Gastrocnemius medialis (tissue), 4 donors: ENCODE measurements at regions not wholly inside any gene's neighbourhood (a gene's known extent, or its start where the extent isn't known, plus 50 kb on each side); places are given as distances from the start of the nearest gene placed in this dataset.

Experiments
- ATAC-seq, 2 donors: fragments of 150-250 bp; one replicate each; pipeline ENCODE4 v1.9.1; 2016
- DNase-seq, 2 donors: peaks; one replicate each; pipeline ENCODE4 v3.0.0-alpha.2; 2019
- H3K27ac ChIP-seq, 4 donors: fragments of 200-600 bp; sonication (generic); 1 replicate in 1 of 4; 2 replicates in 3 of 4; pipeline ENCODE4 v1.5.1; 2016 to 2018; ENCODE audit warnings: mild to moderate bottlenecking in 2 of 4, moderate library complexity in 1 of 4
- H3K27me3 ChIP-seq, 3 donors: fragments of 200-600 bp; sonication (generic) in 2 of 3; 1 replicate in 1 of 3; 2 replicates in 2 of 3; pipeline versions ENCODE4 v1.5.1 to v1.6.0; 2016 to 2019; ENCODE audit warnings: mild to moderate bottlenecking in 1 of 3, moderate library complexity in 1 of 3
- H3K36me3 ChIP-seq, 2 donors: fragments of 200-600 bp; sonication (generic) in 1 of 2; one replicate each; pipeline ENCODE4 v1.5.1; 2017 to 2018
- H3K4me1 ChIP-seq, 2 donors: fragments of 200-600 bp; sonication (generic) in 1 of 2; one replicate each; pipeline ENCODE4 v1.5.1; 2016 to 2017; ENCODE audit warnings: mild to moderate bottlenecking in 2 of 2
- H3K4me3 ChIP-seq, 4 donors: fragments of 200-600 bp; sonication (generic) in 3 of 4; 1 replicate in 1 of 4; 2 replicates in 3 of 4; pipeline ENCODE4 v1.5.1; 2016 to 2019; ENCODE audit warnings: mild to moderate bottlenecking in 2 of 4
- H3K9me3 ChIP-seq, 3 donors: fragments of 200-600 bp; sonication (generic) in 2 of 3; 1 replicate in 1 of 3; 2 replicates in 2 of 3; pipeline ENCODE4 v1.5.1; 2016 to 2019
- POLR2A ChIP-seq, 2 donors: fragments of 450-650 bp; IDR thresholded peaks; one replicate each; pipeline ENCODE4 v1.6.1; 2017; ENCODE audit warnings: antibody characterized with exemption in 2 of 2, mild to moderate bottlenecking in 2 of 2, moderate library complexity in 2 of 2
- in situ Hi-C, 4 donors: fragments of 200-750 bp; cut with MboI; loops; one replicate each; pipeline versions ENCODE4 v1.15.0 to v1.8.0; 2017; ENCODE audit warnings: low sequenced_read_pairs in 4 of 4
- intact Hi-C: fragments of 100-400 bp; cut with DNase I; formaldehyde crosslinking; loops from one replicate; pipeline ENCODE4 v1.15.1; 2023; ENCODE audit warnings: low total_unique reads
- TF ChIP-seq, protein P1 (sequence below), 5 experiments: fragments of 450-650 bp in 3 of 5; fragments of 200-600 bp in 2 of 5; sonication (generic) in 2 of 5; IDR thresholded peaks in 4 of 5; conservative IDR thresholded peaks in 1 of 5; 1 replicate in 4 of 5; 2 replicates in 1 of 5; pipeline ENCODE4 v1.5.1; 2016 to 2019; ENCODE audit warnings: antibody characterized with exemption in 5 of 5, mild to moderate bottlenecking in 3 of 5, moderate library complexity in 3 of 5

DNA sequence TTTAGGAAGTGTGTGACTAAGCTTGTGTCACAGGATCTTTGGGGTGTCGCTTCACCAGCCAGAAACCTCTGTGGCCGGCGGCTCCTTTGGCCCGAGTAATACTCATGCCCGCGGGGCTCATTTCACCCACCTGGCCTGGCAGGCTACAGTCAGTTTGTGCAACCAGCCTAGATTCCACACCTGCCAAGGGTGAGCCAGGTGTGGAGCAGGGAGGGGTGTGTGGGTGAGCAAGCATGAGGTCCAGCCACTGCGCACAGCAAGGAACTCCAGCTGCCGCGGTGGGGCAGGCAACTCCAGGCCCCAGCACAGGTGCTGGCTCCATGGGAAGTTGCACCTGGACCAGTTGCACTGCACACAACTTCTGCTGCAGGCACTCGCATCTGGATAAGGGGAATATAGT is 462.3 kb upstream of the LRFN5 start:
- H3K9me3 ChIP-seq, result no peaks in the 10 kb centered on the region
- ATAC-seq, result no peak
- intact Hi-C loops, result no loop called here
- H3K27ac ChIP-seq, result no peak overlapping the region
- no peak for TF ChIP-seq POLR2A (IDR thresholded peaks at IDR 0.05)
- TF ChIP-seq, protein P1, sequence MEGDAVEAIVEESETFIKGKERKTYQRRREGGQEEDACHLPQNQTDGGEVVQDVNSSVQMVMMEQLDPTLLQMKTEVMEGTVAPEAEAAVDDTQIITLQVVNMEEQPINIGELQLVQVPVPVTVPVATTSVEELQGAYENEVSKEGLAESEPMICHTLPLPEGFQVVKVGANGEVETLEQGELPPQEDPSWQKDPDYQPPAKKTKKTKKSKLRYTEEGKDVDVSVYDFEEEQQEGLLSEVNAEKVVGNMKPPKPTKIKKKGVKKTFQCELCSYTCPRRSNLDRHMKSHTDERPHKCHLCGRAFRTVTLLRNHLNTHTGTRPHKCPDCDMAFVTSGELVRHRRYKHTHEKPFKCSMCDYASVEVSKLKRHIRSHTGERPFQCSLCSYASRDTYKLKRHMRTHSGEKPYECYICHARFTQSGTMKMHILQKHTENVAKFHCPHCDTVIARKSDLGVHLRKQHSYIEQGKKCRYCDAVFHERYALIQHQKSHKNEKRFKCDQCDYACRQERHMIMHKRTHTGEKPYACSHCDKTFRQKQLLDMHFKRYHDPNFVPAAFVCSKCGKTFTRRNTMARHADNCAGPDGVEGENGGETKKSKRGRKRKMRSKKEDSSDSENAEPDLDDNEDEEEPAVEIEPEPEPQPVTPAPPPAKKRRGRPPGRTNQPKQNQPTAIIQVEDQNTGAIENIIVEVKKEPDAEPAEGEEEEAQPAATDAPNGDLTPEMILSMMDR (IDR thresholded peaks at IDR 0.05 in 4 of 5, conservative IDR thresholded peaks at IDR 0.05 in 1 of 5), result no peak
- H3K4me1 ChIP-seq, result no peaks in the 10 kb centered on the region
- no peaks in the 10 kb centered on the region for H3K36me3 ChIP-seq
- no peaks in the 10 kb centered on the region for H3K27me3 ChIP-seq
- DNase-seq, result no peak
- H3K4me3 ChIP-seq, result no peak overlapping the region
- in situ Hi-C loops, result no loop called here

DNA sequence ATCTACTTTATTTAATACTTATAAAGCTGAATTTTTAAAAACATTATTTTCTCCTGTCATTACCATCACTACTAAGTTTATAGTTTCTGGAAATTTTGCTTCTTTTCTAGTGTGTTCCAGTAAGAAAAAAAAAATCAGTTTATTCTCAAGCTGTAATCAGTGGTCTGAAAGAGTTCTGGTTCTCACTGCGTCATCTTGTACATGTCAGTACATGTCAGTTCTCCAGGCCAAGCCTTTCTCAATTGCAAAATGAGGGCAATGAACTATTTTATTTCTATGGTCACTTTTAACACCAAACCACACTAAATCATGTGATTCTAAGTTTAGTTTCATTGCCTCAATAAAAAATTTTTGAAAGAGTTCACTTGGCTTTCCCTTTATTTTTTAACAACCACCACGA is 468.9 kb upstream of the LRFN5 start:
- DNase-seq (no peak), ATAC-seq (no peak)
- no peak overlapping the region for H3K4me3 ChIP-seq
- no peaks in the 10 kb centered on the region for H3K4me1 ChIP-seq
- no peak overlapping the region for H3K27ac ChIP-seq
- H3K27me3 ChIP-seq, result no peaks in the 10 kb centered on the region
- in situ Hi-C loops (loop anchor here in 1 of 4 donors (5.0 kb wide), 1 partner anchor 65 kb away; no protein-coding TSS in a partner anchor), intact Hi-C loops (no loop called here)
- H3K36me3 ChIP-seq, result no peaks in the 10 kb centered on the region
- TF ChIP-seq POLR2A (IDR thresholded peaks at IDR 0.05), result no peak
- TF ChIP-seq, protein P1 (IDR thresholded peaks at IDR 0.05 in 4 of 5, conservative IDR thresholded peaks at IDR 0.05 in 1 of 5), result no peak
- H3K9me3 ChIP-seq, result no peaks in the 10 kb centered on the region

DNA sequence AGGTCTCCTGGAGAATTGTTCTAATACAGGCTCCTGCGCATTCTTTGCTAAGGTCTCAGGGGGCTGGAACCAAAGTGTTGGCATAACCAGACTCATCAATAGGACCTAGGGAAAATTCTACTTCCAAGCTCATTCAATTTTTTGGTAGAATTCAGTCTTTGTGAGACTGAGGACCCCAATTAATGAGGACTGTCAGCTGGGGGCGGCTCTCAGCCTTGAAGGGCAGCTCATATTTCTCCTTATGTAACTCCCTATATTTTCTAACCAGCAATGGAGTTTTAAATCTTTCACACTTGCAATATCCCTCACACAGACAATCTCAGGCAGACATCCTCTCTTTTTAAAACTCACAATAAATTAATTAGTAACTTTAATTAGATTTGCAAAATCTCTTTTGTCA is 476.4 kb upstream of the LRFN5 start:
- intact Hi-C loops, result no loop called here
- no peak for ATAC-seq
- in situ Hi-C loops, result no loop called here
- DNase-seq, result no peak
- H3K36me3 ChIP-seq, result no peaks in the 10 kb centered on the region
- no peak overlapping the region for H3K4me3 ChIP-seq
- no peak overlapping the region for H3K27ac ChIP-seq
- H3K27me3 ChIP-seq, result no peaks in the 10 kb centered on the region
- H3K9me3 ChIP-seq, result no peaks in the 10 kb centered on the region
- H3K4me1 ChIP-seq, result no peaks in the 10 kb centered on the region
- TF ChIP-seq POLR2A (IDR thresholded peaks at IDR 0.05), result no peak
- TF ChIP-seq, protein P1 (IDR thresholded peaks at IDR 0.05 in 4 of 5, conservative IDR thresholded peaks at IDR 0.05 in 1 of 5), result no peak

DNA sequence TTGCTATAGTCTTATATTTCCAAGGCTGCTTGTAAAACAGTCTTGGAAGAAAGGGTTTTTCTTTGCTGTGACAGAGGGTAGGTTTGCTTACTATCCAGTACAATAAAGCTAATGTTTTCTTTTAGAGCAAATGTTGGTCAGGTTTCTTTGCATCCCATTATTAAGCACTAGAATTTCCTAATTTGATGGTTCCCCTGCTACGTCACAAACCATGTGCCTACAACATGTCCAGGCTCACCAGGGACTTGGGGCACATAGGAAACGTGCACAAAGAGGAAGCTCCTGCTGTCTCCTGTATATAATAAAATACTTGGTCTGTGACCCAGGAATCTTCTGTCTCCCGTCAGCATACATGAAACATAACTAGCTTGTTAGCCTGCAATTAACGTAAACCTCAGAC is 486.3 kb upstream of the LRFN5 start:
- in situ Hi-C loops, result no loop called here
- TF ChIP-seq POLR2A (IDR thresholded peaks at IDR 0.05), result no peak
- TF ChIP-seq, protein P1 (IDR thresholded peaks at IDR 0.05 in 4 of 5, conservative IDR thresholded peaks at IDR 0.05 in 1 of 5), result no peak
- no peaks in the 10 kb centered on the region for H3K36me3 ChIP-seq

DNA sequence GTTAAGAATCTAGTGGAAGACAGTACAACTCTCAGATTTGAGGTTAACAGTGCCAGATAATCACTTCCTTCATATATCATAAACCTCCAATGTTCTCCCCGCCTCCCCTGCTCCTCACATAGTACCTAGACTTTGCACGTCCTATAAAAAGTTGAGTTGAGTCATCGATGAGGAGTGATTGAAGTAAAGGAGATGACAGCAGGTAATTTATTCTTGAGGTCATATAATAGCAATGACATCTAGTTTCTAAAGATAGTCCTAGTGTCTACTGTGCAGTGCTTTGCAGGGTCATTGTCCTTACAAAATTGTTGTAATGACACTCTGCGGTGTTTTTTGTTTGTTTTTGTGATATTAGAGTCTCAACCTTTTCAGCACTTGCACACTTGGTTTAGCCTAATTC is 510.5 kb upstream of the LRFN5 start:
- ATAC-seq, result no peak
- intact Hi-C loops, result no loop called here
- Histone ChIP-seq H3K4me3 (no peak overlapping the region), H3K36me3 (no peaks in the 10 kb centered on the region), H3K4me1 (no peaks in the 10 kb centered on the region), H3K27ac (no peak overlapping the region), H3K9me3 (no peaks in the 10 kb centered on the region), H3K27me3 (no peaks in the 10 kb centered on the region)
- DNase-seq, result no peak
- in situ Hi-C loops, result no loop called here
- TF ChIP-seq, protein P1 (IDR thresholded peaks at IDR 0.05 in 4 of 5, conservative IDR thresholded peaks at IDR 0.05 in 1 of 5), result no peak

More for the DNA sequence above, 486.3 kb upstream of the LRFN5 start:
- no peak overlapping the region for H3K4me3 ChIP-seq
- no peaks in the 10 kb centered on the region for H3K9me3 ChIP-seq
- no peak for ATAC-seq
- DNase-seq, result no peak
- intact Hi-C loops, result no loop called here
- H3K27me3 ChIP-seq, result no peaks in the 10 kb centered on the region
- H3K4me1 ChIP-seq, result no peaks in the 10 kb centered on the region
- no peak overlapping the region for H3K27ac ChIP-seq
